GM12878 (cell line): ENCODE measurements at regions not wholly inside any gene's neighbourhood (a gene's known extent, or its start where the extent isn't known, plus 50 kb on each side); places are given as distances from the start of the nearest gene placed in this dataset.
"Not testable (repeated sequence)": the region's sequence is repeated elsewhere in the genome, so short reads cannot be mapped to it uniquely, and the experiment has no call there.

ENCODE experiments used
- CHD2 ChIP-seq: IDR thresholded peaks from 2 replicates; pipeline ENCODE4 v1.6.1; 2011; ENCODE audit warnings: low read depth, low read length, improper control_type of control experiment, borderline replicate concordance
- CREB1 ChIP-seq: IDR thresholded peaks from 2 replicates; pipeline ENCODE4 v1.6.1; 2012; ENCODE audit warnings: low read depth, mild to moderate bottlenecking, inconsistent platforms
- CTCF ChIP-seq, 3 experiments: IDR thresholded peaks in 2 of 3; conservative IDR thresholded peaks in 1 of 3; 2 replicates each; pipeline ENCODE4 v1.5.1; 2011; ENCODE audit warnings: low read depth in 3 of 3, low read length in 3 of 3, mild to moderate bottlenecking in 3 of 3, control low read depth in 2 of 3, moderate library complexity in 2 of 3, inconsistent platforms in 1 of 3, mixed read lengths in 1 of 3; ENCODE audit not compliant: control insufficient read depth in 2 of 3, insufficient read depth in 1 of 3; ENCODE audit errors: extremely low read depth in 1 of 3
- CUX1 ChIP-seq: IDR thresholded peaks from 2 replicates; pipeline ENCODE4 v1.6.1; 2012; ENCODE audit warnings: improper control_type of control experiment, low read depth, low read length; ENCODE audit not compliant: insufficient replicate concordance
- EP300 ChIP-seq, 2 experiments: fragments of 150-350 bp in 1 of 2; IDR thresholded peaks; 2 replicates each; pipeline ENCODE4 v1.6.1; 2011 to 2012; ENCODE audit warnings: low read depth in 2 of 2, low read length in 2 of 2, borderline replicate concordance in 1 of 2, improper control_type of control experiment in 1 of 2, inconsistent platforms in 1 of 2; ENCODE audit not compliant: control insufficient read depth in 1 of 2
- FOXM1 ChIP-seq: IDR thresholded peaks from 2 replicates; pipeline ENCODE4 v1.6.1; 2012; ENCODE audit warnings: low read depth, mild to moderate bottlenecking, inconsistent platforms, low read length, moderate library complexity
- GABPA ChIP-seq: IDR thresholded peaks from 2 replicates; pipeline ENCODE4 v1.6.1; 2014; ENCODE audit warnings: antibody characterized with exemption, low read depth, mild to moderate bottlenecking, inconsistent platforms
- POLR2A ChIP-seq: IDR thresholded peaks from 2 replicates; pipeline ENCODE4 v1.6.1; 2011; ENCODE audit warnings: low read depth, mild to moderate bottlenecking, low read length
- RFX5 ChIP-seq: IDR thresholded peaks from 2 replicates; pipeline ENCODE4 v1.6.1; 2011; ENCODE audit warnings: low read depth, low read length, improper control_type of control experiment
- SRF ChIP-seq, 2 experiments: IDR thresholded peaks; 2 replicates each; pipeline ENCODE4 v1.6.1; 2011; ENCODE audit warnings: low read depth in 2 of 2, low read length in 2 of 2, mild to moderate bottlenecking in 1 of 2, moderate library complexity in 1 of 2
- ZNF24 ChIP-seq: fragments of 450-650 bp; IDR thresholded peaks from 2 replicates; pipeline ENCODE4 v1.6.1; 2017; ENCODE audit warnings: antibody characterized with exemption, mild to moderate bottlenecking
- ZSCAN29 ChIP-seq: fragments of 450-650 bp; IDR thresholded peaks from 2 replicates; pipeline ENCODE4 v1.6.1; 2017; ENCODE audit warnings: mild to moderate bottlenecking, moderate library complexity

GRCh38 chr20:25898663-25899062 lies 202.0 kb upstream of the ZNF337 start:
- not testable (repeated sequence) for TF ChIP-seq RFX5; GABPA; SRF (IDR thresholded peaks at IDR 0.05; ENCODE audit: low read depth in 2 of 2, low read length in 2 of 2); ZSCAN29; CREB1; CHD2; CTCF (IDR thresholded peaks at IDR 0.05 in 2 of 3, conservative IDR thresholded peaks at IDR 0.05 in 1 of 3; ENCODE audit: control insufficient read depth in 2 of 3, extremely low read depth in 1 of 3, insufficient read depth in 1 of 3, low read depth in 3 of 3, low read length in 3 of 3); POLR2A; EP300 (IDR thresholded peaks at IDR 0.05; ENCODE audit: borderline replicate concordance in 1 of 2, control insufficient read depth in 1 of 2, low read depth in 2 of 2, low read length in 2 of 2); CUX1; FOXM1; ZNF24
